GM23248 (cell line): ENCODE measurements at regions not wholly inside any gene's neighbourhood (a gene's known extent, or its start where the extent isn't known, plus 50 kb on each side); places are given as distances from the start of the nearest gene placed in this dataset.

Source experiments
- DNase-seq: peaks from one replicate; pipeline ENCODE4 v3.0.0-alpha.2; 2015
- H2AFZ ChIP-seq: fragments of 200-600 bp; sonication (generic); 2 replicates; pipeline ENCODE4 v1.6.1; 2016; ENCODE audit warnings: antibody characterized with exemption
- H3F3A ChIP-seq: fragments of 200-600 bp; sonication (generic); 2 replicates; pipeline ENCODE4 v1.6.1; 2016; ENCODE audit warnings: mild to moderate bottlenecking, antibody characterized with exemption, mixed run types; ENCODE audit not compliant: insufficient read depth
- H3K27ac ChIP-seq: fragments of 200-600 bp; sonication (generic); 2 replicates; pipeline ENCODE4 v1.5.1; 2016; ENCODE audit warnings: mild to moderate bottlenecking
- H3K27me3 ChIP-seq: fragments of 200-600 bp; sonication (generic); replicated peaks from 2 replicates; pipeline ENCODE4 v1.6.1; 2016; ENCODE audit warnings: mild to moderate bottlenecking; ENCODE audit not compliant: insufficient read depth
- H3K36me3 ChIP-seq: fragments of 200-600 bp; sonication (generic); 2 replicates; pipeline ENCODE4 v1.6.1; 2016; ENCODE audit warnings: low read depth, mild to moderate bottlenecking
- H3K4me1 ChIP-seq: fragments of 200-600 bp; sonication (generic); 2 replicates; pipeline ENCODE4 v1.6.1; 2016; ENCODE audit warnings: mild to moderate bottlenecking; ENCODE audit not compliant: insufficient read depth
- H3K4me2 ChIP-seq: fragments of 200-600 bp; sonication (generic); one replicate; pipeline ENCODE4 v1.6.1; 2016; ENCODE audit warnings: mild to moderate bottlenecking; ENCODE audit not compliant: unreplicated experiment
- H3K4me3 ChIP-seq: fragments of 200-600 bp; sonication (generic); 2 replicates; pipeline ENCODE4 v1.5.1; 2016; ENCODE audit warnings: mild to moderate bottlenecking
- H3K79me2 ChIP-seq: fragments of 200-600 bp; sonication (generic); 2 replicates; pipeline ENCODE4 v1.6.1; 2016; ENCODE audit warnings: mild to moderate bottlenecking; ENCODE audit not compliant: insufficient read depth
- H3K9ac ChIP-seq: fragments of 200-600 bp; sonication (generic); 2 replicates; pipeline ENCODE4 v1.6.1; 2016; ENCODE audit warnings: mild to moderate bottlenecking
- H3K9me2 ChIP-seq: fragments of 200-600 bp; sonication (generic); 2 replicates; pipeline ENCODE4 v1.6.1; 2016; ENCODE audit warnings: mixed run types, mild to moderate bottlenecking, moderate library complexity; ENCODE audit not compliant: insufficient read depth
- H3K9me3 ChIP-seq: fragments of 200-600 bp; sonication (generic); one replicate; pipeline ENCODE4 v1.6.1; 2017; ENCODE audit warnings: low read depth
- H4K20me1 ChIP-seq: fragments of 200-600 bp; sonication (generic); 2 replicates; pipeline ENCODE4 v1.6.0; 2016; ENCODE audit not compliant: insufficient read depth
- EZH2 ChIP-seq: fragments of 200-600 bp; sonication (generic); IDR thresholded peaks from 2 replicates; pipeline ENCODE4 v1.6.1; 2018; ENCODE audit warnings: antibody characterized with exemption, mild to moderate bottlenecking; ENCODE audit not compliant: insufficient read depth, poor library complexity, severe bottlenecking
- EZH2phosphoT487 ChIP-seq: fragments of 200-600 bp; sonication (generic); IDR thresholded peaks from 2 replicates; pipeline ENCODE4 v1.6.1; 2018; ENCODE audit warnings: antibody characterized with exemption, moderate library complexity, mild to moderate bottlenecking, low read depth; ENCODE audit not compliant: insufficient read depth
- WGBS, 2 experiments: methylation state at CpG; one replicate each; pipeline ENCODE4 v1.1.6; 2015 to 2017; ENCODE audit warnings: low lambda C conversion rate in 2 of 2, low coverage in 1 of 2; ENCODE audit errors: missing lambda C conversion rate in 2 of 2; 5-methylcytosine and 5-hydroxymethylcytosine counted together
- in situ Hi-C: fragments of 300-500 bp; cut with MboI; formaldehyde crosslinking; loops from 2 replicates; pipeline ENCODE4 v1.15.0; 2020

GRCh38 chr4:103306870-103307375 is 108.8 kb upstream of the CENPE start:
- Histone ChIP-seq H3K4me3 (no peak overlapping the region), H3K36me3 (no peaks in the 10 kb centered on the region), H3K27ac (no peak overlapping the region), H3K27me3 (no peaks in the 10 kb centered on the region), H4K20me1 (no peaks in the 10 kb centered on the region), H3F3A (no peaks in the 10 kb centered on the region), H3K79me2 (no peaks in the 10 kb centered on the region), H3K9ac (no peak overlapping the region), H3K4me2 (no peak overlapping the region), H3K9me2 (no peaks in the 10 kb centered on the region), H3K9me3 (no peaks in the 10 kb centered on the region), H2AFZ (no peak overlapping the region), H3K4me1 (no peaks in the 10 kb centered on the region)
- WGBS, 2 experiments: 10 to 12% methylated on average over 9 of the region's 9 CpGs
- peak; percentile 8 for DNase-seq
- TF ChIP-seq EZH2phosphoT487: no peak
- TF ChIP-seq EZH2: no peak
- in situ Hi-C loops: no loop called here

GRCh38 chr4:103305355-103305754 is 107.2 kb upstream of the CENPE start:
- Histone ChIP-seq H3K9me2 (no peaks in the 10 kb centered on the region), H3K4me2 (no peak overlapping the region), H3F3A (no peaks in the 10 kb centered on the region), H3K79me2 (no peaks in the 10 kb centered on the region), H3K4me1 (no peaks in the 10 kb centered on the region), H3K9me3 (no peaks in the 10 kb centered on the region), H4K20me1 (no peaks in the 10 kb centered on the region), H3K36me3 (no peaks in the 10 kb centered on the region), H3K4me3 (no peak overlapping the region), H3K9ac (no peak overlapping the region), H3K27me3 (no peaks in the 10 kb centered on the region), H2AFZ (no peak overlapping the region), H3K27ac (no peak overlapping the region)
- no peak for DNase-seq
- in situ Hi-C loops: no loop called here
- TF ChIP-seq EZH2 (no peak), EZH2phosphoT487 (no peak)
- WGBS, 2 experiments: 44 to 52% methylated on average over 2 of the region's 2 CpGs

- no peaks in the 10 kb centered on the region for H3K9me3 ChIP-seq
- no peak for TF ChIP-seq EZH2
- no peak for TF ChIP-seq EZH2phosphoT487
- H3K4me3 ChIP-seq: no peak overlapping the region
- no peak overlapping the region for H3K9ac ChIP-seq
- H3K36me3 ChIP-seq: no peaks in the 10 kb centered on the region
- no peak overlapping the region for H3K4me2 ChIP-seq
- DNase-seq: no peak
- no peaks in the 10 kb centered on the region for H3F3A ChIP-seq
- no peaks in the 10 kb centered on the region for H3K79me2 ChIP-seq
- H3K4me1 ChIP-seq: no peaks in the 10 kb centered on the region
- no peaks in the 10 kb centered on the region for H3K9me2 ChIP-seq
- H3K27me3 ChIP-seq: no peaks in the 10 kb centered on the region
- no peak overlapping the region for H2AFZ ChIP-seq
- no peaks in the 10 kb centered on the region for H4K20me1 ChIP-seq
- no peak overlapping the region for H3K27ac ChIP-seq
- in situ Hi-C loops: no loop called here
Measured at GRCh38 chr4:103303011-103303410, 104.9 kb upstream of the CENPE start.

- Histone ChIP-seq H3K9ac (no peak overlapping the region), H3K4me1 (no peaks in the 10 kb centered on the region), H3K27me3 (no peaks in the 10 kb centered on the region), H4K20me1 (no peaks in the 10 kb centered on the region), H3K4me2 (no peak overlapping the region), H3K36me3 (no peaks in the 10 kb centered on the region), H3K27ac (no peak overlapping the region), H3K9me3 (no peaks in the 10 kb centered on the region), H3K9me2 (no peaks in the 10 kb centered on the region), H2AFZ (no peak overlapping the region), H3K4me3 (no peak overlapping the region), H3F3A (no peaks in the 10 kb centered on the region), H3K79me2 (no peaks in the 10 kb centered on the region)
- DNase-seq: no peak
- WGBS, 2 experiments: 13 to 20% methylated on average over 3 of the region's 3 CpGs
- in situ Hi-C loops: no loop called here
- TF ChIP-seq EZH2phosphoT487 (no peak), EZH2 (no peak)
Measured at GRCh38 chr4:103292959-103293358, 94.8 kb upstream of the CENPE start.

GRCh38 chr4:103292373-103292772 is 94.2 kb upstream of the CENPE start:
- H3K9ac ChIP-seq: no peak overlapping the region
- H4K20me1 ChIP-seq: no peaks in the 10 kb centered on the region
- H3F3A ChIP-seq: no peaks in the 10 kb centered on the region
- no peaks in the 10 kb centered on the region for H3K9me3 ChIP-seq
- TF ChIP-seq EZH2 (no peak), EZH2phosphoT487 (no peak)
- no peaks in the 10 kb centered on the region for H3K9me2 ChIP-seq
- H3K27me3 ChIP-seq: no peaks in the 10 kb centered on the region
- H3K27ac ChIP-seq: no peak overlapping the region
- H3K36me3 ChIP-seq: no peaks in the 10 kb centered on the region
- no peak for DNase-seq
- no peaks in the 10 kb centered on the region for H3K4me1 ChIP-seq
- H3K4me2 ChIP-seq: no peak overlapping the region
- no peaks in the 10 kb centered on the region for H3K79me2 ChIP-seq
- H3K4me3 ChIP-seq: no peak overlapping the region
- 31 to 34% methylated on average over 4 of the region's 4 CpGs for WGBS, 2 experiments
- no peak overlapping the region for H2AFZ ChIP-seq
- in situ Hi-C loops: no loop called here
